ENCODE measurements at regions not wholly inside any gene's neighbourhood (a gene's known extent, or its start where the extent isn't known, plus 50 kb on each side); places are given as distances from the start of the nearest gene placed in this dataset.

GRCh38 chr16:62969711-62970318, 933.6 kb upstream of the CDH8 start:
- H3K4me3 ChIP-seq: no peak overlapping the region
- H3K27me3 ChIP-seq: no peaks in the 10 kb centered on the region
- H3K4me1 ChIP-seq (ENCODE audit: low read depth): no peaks in the 10 kb centered on the region
- no peaks in the 10 kb centered on the region for H3K9me3 ChIP-seq (ENCODE audit: low read depth)
- no peaks in the 10 kb centered on the region for H3K36me3 ChIP-seq
- DNase-seq (ENCODE audit: low read depth in 1 of 2, low spot score in 1 of 2): no peak
- H3K27ac ChIP-seq: no peak overlapping the region
- TF ChIP-seq CTCF (IDR thresholded peaks at IDR 0.05; ENCODE audit: low read depth, low read length): no peak

GRCh38 chr16:62967611-62968010, 931.4 kb upstream of the CDH8 start:
- no peaks in the 10 kb centered on the region for H3K4me1 ChIP-seq (ENCODE audit: low read depth)
- DNase-seq (ENCODE audit: low read depth in 1 of 2, low spot score in 1 of 2): no peak
- H3K36me3 ChIP-seq: no peaks in the 10 kb centered on the region
- H3K27ac ChIP-seq: no peak overlapping the region
- no peaks in the 10 kb centered on the region for H3K27me3 ChIP-seq
- no peaks in the 10 kb centered on the region for H3K9me3 ChIP-seq (ENCODE audit: low read depth)
- TF ChIP-seq CTCF (IDR thresholded peaks at IDR 0.05; ENCODE audit: low read depth, low read length): no peak
- no peak overlapping the region for H3K4me3 ChIP-seq

- Histone ChIP-seq H3K27me3 (no peaks in the 10 kb centered on the region), H3K9me3 (ENCODE audit: low read depth) (no peaks in the 10 kb centered on the region), H3K36me3 (no peaks in the 10 kb centered on the region), H3K4me1 (ENCODE audit: low read depth) (no peaks in the 10 kb centered on the region), H3K27ac (no peak overlapping the region), H3K4me3 (no peak overlapping the region)
- DNase-seq (ENCODE audit: low read depth in 1 of 2, low spot score in 1 of 2): no peak
- no peak for TF ChIP-seq CTCF (IDR thresholded peaks at IDR 0.05; ENCODE audit: low read depth, low read length)
These were observed 930.9 kb upstream of the CDH8 start for GRCh38 chr16:62967163-62967562.

GRCh38 chr16:62966626-62967025, 930.4 kb upstream of the CDH8 start:
- H3K27me3 ChIP-seq: no peaks in the 10 kb centered on the region
- no peak for DNase-seq (ENCODE audit: low read depth in 1 of 2, low spot score in 1 of 2)
- H3K4me1 ChIP-seq (ENCODE audit: low read depth): no peaks in the 10 kb centered on the region
- H3K36me3 ChIP-seq: no peaks in the 10 kb centered on the region
- TF ChIP-seq CTCF (IDR thresholded peaks at IDR 0.05; ENCODE audit: low read depth, low read length): no peak
- H3K9me3 ChIP-seq (ENCODE audit: low read depth): no peaks in the 10 kb centered on the region
- no peak overlapping the region for H3K4me3 ChIP-seq
- H3K27ac ChIP-seq: no peak overlapping the region

- no peak for DNase-seq (ENCODE audit: low read depth in 1 of 2, low spot score in 1 of 2)
- Histone ChIP-seq H3K9me3 (ENCODE audit: low read depth) (no peaks in the 10 kb centered on the region), H3K27me3 (no peaks in the 10 kb centered on the region), H3K4me3 (no peak overlapping the region), H3K4me1 (ENCODE audit: low read depth) (no peaks in the 10 kb centered on the region), H3K27ac (no peak overlapping the region), H3K36me3 (no peaks in the 10 kb centered on the region)
- TF ChIP-seq CTCF (IDR thresholded peaks at IDR 0.05; ENCODE audit: low read depth, low read length): no peak
These were observed 929.6 kb upstream of the CDH8 start for GRCh38 chr16:62965831-62966230.

GRCh38 chr16:62963846-62964245, 927.6 kb upstream of the CDH8 start:
- Histone ChIP-seq H3K27me3 (no peaks in the 10 kb centered on the region), H3K4me1 (ENCODE audit: low read depth) (no peaks in the 10 kb centered on the region), H3K36me3 (no peaks in the 10 kb centered on the region), H3K4me3 (no peak overlapping the region), H3K27ac (no peak overlapping the region), H3K9me3 (ENCODE audit: low read depth) (no peaks in the 10 kb centered on the region)
- DNase-seq (ENCODE audit: low read depth in 1 of 2, low spot score in 1 of 2): no peak
- no peak for TF ChIP-seq CTCF (IDR thresholded peaks at IDR 0.05; ENCODE audit: low read depth, low read length)

Measured in cardiac muscle cell (in vitro differentiated cells and primary cell).